ENCODE measurements at regions not wholly inside any gene's neighbourhood (a gene's known extent, or its start where the extent isn't known, plus 50 kb on each side); places are given as distances from the start of the nearest gene placed in this dataset.
A peak's percentile ranks its signal among the peaks of the same experiment; 100 is the strongest.

- no peak overlapping the region for H3K4me3 ChIP-seq (ENCODE audit: control insufficient read depth, low read depth, low read length)
- TF ChIP-seq CTCF (IDR thresholded peaks at IDR 0.05; ENCODE audit: control insufficient read depth, insufficient read depth, low read depth, low read length, missing control alignments), result no peak
- DNase-seq (ENCODE audit: low read depth), result no peak
Measured at GRCh38 chr18:70422391-70422965, 133.6 kb downstream of the SOCS6 start.

- TF ChIP-seq CTCF (IDR thresholded peaks at IDR 0.05; ENCODE audit: control insufficient read depth, insufficient read depth, low read depth, low read length, missing control alignments), result no peak
- DNase-seq (ENCODE audit: low read depth), result peak; percentile 92
- H3K4me3 ChIP-seq (ENCODE audit: control insufficient read depth, low read depth, low read length), result no peak overlapping the region
Measured at GRCh38 chr18:70421471-70422390, 132.9 kb downstream of the SOCS6 start.

- peak; percentile 57 for DNase-seq (ENCODE audit: low read depth)
- H3K4me3 ChIP-seq (ENCODE audit: control insufficient read depth, low read depth, low read length), result no peak overlapping the region
- TF ChIP-seq CTCF (IDR thresholded peaks at IDR 0.05; ENCODE audit: control insufficient read depth, insufficient read depth, low read depth, low read length, missing control alignments), result no peak
Measured at GRCh38 chr18:70420146-70420898, 131.5 kb downstream of the SOCS6 start.

GRCh38 chr18:70419526-70419925 lies 130.7 kb downstream of the SOCS6 start:
- peak; percentile 66 for DNase-seq (ENCODE audit: low read depth)
- no peak for TF ChIP-seq CTCF (IDR thresholded peaks at IDR 0.05; ENCODE audit: control insufficient read depth, insufficient read depth, low read depth, low read length, missing control alignments)
- no peak overlapping the region for H3K4me3 ChIP-seq (ENCODE audit: control insufficient read depth, low read depth, low read length)

- no peak overlapping the region for H3K4me3 ChIP-seq (ENCODE audit: control insufficient read depth, low read depth, low read length)
- TF ChIP-seq CTCF (IDR thresholded peaks at IDR 0.05; ENCODE audit: control insufficient read depth, insufficient read depth, low read depth, low read length, missing control alignments), result no peak
- no peak for DNase-seq (ENCODE audit: low read depth)
Measured at GRCh38 chr18:70418546-70419311, 129.9 kb downstream of the SOCS6 start.

- no peak for TF ChIP-seq CTCF (IDR thresholded peaks at IDR 0.05; ENCODE audit: control insufficient read depth, insufficient read depth, low read depth, low read length, missing control alignments)
- no peak for DNase-seq (ENCODE audit: low read depth)
- H3K4me3 ChIP-seq (ENCODE audit: control insufficient read depth, low read depth, low read length), result no peak overlapping the region
Measured at GRCh38 chr18:70417847-70418246, 129.0 kb downstream of the SOCS6 start.
